Cardiac muscle cell (in vitro differentiated cells and primary cell): ENCODE measurements at regions not wholly inside any gene's neighbourhood (a gene's known extent, or its start where the extent isn't known, plus 50 kb on each side); places are given as distances from the start of the nearest gene placed in this dataset.

Source experiments
- DNase-seq, 2 donors: peaks; one replicate each; pipeline versions ENCODE4 v3.0.0 to v3.0.0-alpha.2; 2010 to 2017; ENCODE audit warnings: low read depth in 1 of 2, low spot score in 1 of 2
- H3K27ac ChIP-seq: fragments of 200-600 bp; sonication (generic); 2 replicates; pipeline ENCODE4 v1.5.1; 2016
- H3K27me3 ChIP-seq: fragments of 200-600 bp; sonication (generic); 2 replicates; pipeline ENCODE4 v1.6.0; 2016; ENCODE audit warnings: control low read depth
- H3K36me3 ChIP-seq: fragments of 200-600 bp; sonication (generic); 2 replicates; pipeline ENCODE4 v1.5.1; 2016; ENCODE audit warnings: control low read depth
- H3K4me1 ChIP-seq: fragments of 200-600 bp; sonication (generic); 2 replicates; pipeline ENCODE4 v1.8.1; 2017; ENCODE audit warnings: low read depth, mild to moderate bottlenecking, mixed run types
- H3K4me3 ChIP-seq: fragments of 200-600 bp; sonication (generic); 2 replicates; pipeline ENCODE4 v1.5.1; 2016; ENCODE audit warnings: mild to moderate bottlenecking
- H3K9me3 ChIP-seq: fragments of 200-600 bp; sonication (generic); 2 replicates; pipeline ENCODE4 v1.5.1; 2017; ENCODE audit warnings: low read depth, mild to moderate bottlenecking, control low read depth
- CTCF ChIP-seq: IDR thresholded peaks from 2 replicates; pipeline ENCODE4 v1.5.1; 2012; ENCODE audit warnings: low read depth, mild to moderate bottlenecking, low read length

- peaks cover 33% of the 10 kb centered on the region for H3K27me3 ChIP-seq
- H3K27ac ChIP-seq, result no peak overlapping the region
- H3K4me1 ChIP-seq, result no peaks in the 10 kb centered on the region
- no peaks in the 10 kb centered on the region for H3K36me3 ChIP-seq
- no peaks in the 10 kb centered on the region for H3K9me3 ChIP-seq
- no peak overlapping the region for H3K4me3 ChIP-seq
- peak in 1 of 2 donors; percentile 40 for DNase-seq
- no peak for TF ChIP-seq CTCF
Observed at GRCh38 chr1:42070996-42071395, 82.2 kb upstream of the GUCA2B start.

- no peaks in the 10 kb centered on the region for H3K27me3 ChIP-seq
- no peak for TF ChIP-seq CTCF
- DNase-seq, result no peak
- H3K9me3 ChIP-seq, result no peaks in the 10 kb centered on the region
- H3K4me1 ChIP-seq, result no peaks in the 10 kb centered on the region
- H3K4me3 ChIP-seq, result no peak overlapping the region
- H3K27ac ChIP-seq, result no peak overlapping the region
- H3K36me3 ChIP-seq, result no peaks in the 10 kb centered on the region
Observed at GRCh38 chr1:42057800-42058199, 95.4 kb upstream of the GUCA2B start.

GRCh38 chr1:42056460-42056859, 96.8 kb upstream of the GUCA2B start:
- no peak for TF ChIP-seq CTCF
- no peak overlapping the region for H3K4me3 ChIP-seq
- no peak for DNase-seq
- H3K4me1 ChIP-seq, result no peaks in the 10 kb centered on the region
- no peaks in the 10 kb centered on the region for H3K9me3 ChIP-seq
- H3K27ac ChIP-seq, result no peak overlapping the region
- H3K27me3 ChIP-seq, result no peaks in the 10 kb centered on the region
- no peaks in the 10 kb centered on the region for H3K36me3 ChIP-seq

GRCh38 chr1:42055061-42055460, 98.1 kb upstream of the GUCA2B start:
- Histone ChIP-seq H3K36me3 (no peaks in the 10 kb centered on the region), H3K4me1 (no peaks in the 10 kb centered on the region), H3K27ac (no peak overlapping the region), H3K27me3 (no peaks in the 10 kb centered on the region), H3K9me3 (no peaks in the 10 kb centered on the region), H3K4me3 (no peak overlapping the region)
- TF ChIP-seq CTCF, result no peak
- DNase-seq, result no peak

- no peak overlapping the region for H3K27ac ChIP-seq
- H3K27me3 ChIP-seq, result peaks cover 11% of the 10 kb centered on the region
- TF ChIP-seq CTCF, result no peak
Observed at GRCh38 chr1:42052072-42052699, 101.0 kb upstream of the GUCA2B start.

More at GRCh38 chr1:42052072-42052699, 101.0 kb upstream of the GUCA2B start:
- DNase-seq, result no peak
- Histone ChIP-seq H3K4me1 (no peaks in the 10 kb centered on the region), H3K4me3 (no peak overlapping the region), H3K9me3 (no peaks in the 10 kb centered on the region), H3K36me3 (no peaks in the 10 kb centered on the region)
